Keratinocyte (primary cell): ENCODE measurements at regions not wholly inside any gene's neighbourhood (a gene's known extent, or its start where the extent isn't known, plus 50 kb on each side); places are given as distances from the start of the nearest gene placed in this dataset.

Experiments
- CTCF ChIP-seq, 3 experiments: IDR thresholded peaks in 1 of 3; conservative IDR thresholded peaks in 1 of 3; optimal IDR thresholded peaks in 1 of 3; 2 replicates in 2 of 3; 3 replicates in 1 of 3; pipeline versions ENCODE3 to v1.5.1; 2011; ENCODE audit warnings: low read length in 3 of 3, mild to moderate bottlenecking in 3 of 3, moderate library complexity in 2 of 3, control low read depth in 1 of 3, inconsistent platforms in 1 of 3; ENCODE audit not compliant: insufficient read depth in 2 of 3; ENCODE audit errors: extremely low read depth in 1 of 3
- EZH2 ChIP-seq: IDR thresholded peaks from one replicate; pipeline ENCODE4 v1.6.1; 2012; ENCODE audit warnings: inconsistent platforms, mild to moderate bottlenecking, low read length, moderate library complexity

GRCh38 chr5:173689737-173690360 lies 73.4 kb upstream of the BOD1 start:
- TF ChIP-seq EZH2 (no peak), CTCF (optimal IDR thresholded peaks at IDR 0.05 in 1 of 3, IDR thresholded peaks at IDR 0.05 in 1 of 3, conservative IDR thresholded peaks at IDR 0.05 in 1 of 3; ENCODE audit: extremely low read depth in 1 of 3, insufficient read depth in 2 of 3, low read length in 3 of 3) (no peak)
